ENCODE measurements at regions not wholly inside any gene's neighbourhood (a gene's known extent, or its start where the extent isn't known, plus 50 kb on each side); places are given as distances from the start of the nearest gene placed in this dataset.

- H3K9me3 Mint-ChIP-seq (ENCODE audit: low read depth, unreplicated experiment) = peaks cover 16% of the 10 kb centered on the region
- CTCF ChIA-PET = no interaction called here
- H3K4me1 Mint-ChIP-seq (ENCODE audit: low read depth, unreplicated experiment) = no peaks in the 10 kb centered on the region
- intact Hi-C loops (cut with micrococcal nuclease; ENCODE audit: unreplicated experiment) = no loop called here
- no TSS peak for BruUV-seq (replicated peaks)
- no peaks in the 10 kb centered on the region for H3K27me3 Mint-ChIP-seq (ENCODE audit: unreplicated experiment)
- TF ChIP-seq CTCF (IDR thresholded peaks at IDR 0.05; ENCODE audit: unreplicated experiment) = no peak
- no peaks in the 10 kb centered on the region for H3K36me3 Mint-ChIP-seq (ENCODE audit: insufficient read depth, unreplicated experiment)
- H3K4me3 Mint-ChIP-seq (ENCODE audit: low read depth, unreplicated experiment) = no peak overlapping the region
- H3K27ac Mint-ChIP-seq (ENCODE audit: unreplicated experiment) = no peak overlapping the region
- no peak for DNase-seq
These were observed 666.5 kb downstream of the FLRT2 start for GRCh38 chr14:86196471-86196870.

- no peak for DNase-seq
- Mint-ChIP-seq H3K36me3 (ENCODE audit: insufficient read depth, unreplicated experiment) (no peaks in the 10 kb centered on the region), H3K27me3 (ENCODE audit: unreplicated experiment) (no peaks in the 10 kb centered on the region), H3K4me1 (ENCODE audit: low read depth, unreplicated experiment) (no peaks in the 10 kb centered on the region), H3K9me3 (ENCODE audit: low read depth, unreplicated experiment) (peaks cover 12% of the 10 kb centered on the region), H3K27ac (ENCODE audit: unreplicated experiment) (no peak overlapping the region), H3K4me3 (ENCODE audit: low read depth, unreplicated experiment) (no peak overlapping the region)
- intact Hi-C loops (cut with micrococcal nuclease; ENCODE audit: unreplicated experiment) = no loop called here
- CTCF ChIA-PET = no interaction called here
- no TSS peak for BruUV-seq (replicated peaks)
- no peak for TF ChIP-seq CTCF (IDR thresholded peaks at IDR 0.05; ENCODE audit: unreplicated experiment)
These were observed 663.8 kb downstream of the FLRT2 start for GRCh38 chr14:86193756-86194155.

- TF ChIP-seq CTCF (IDR thresholded peaks at IDR 0.05; ENCODE audit: unreplicated experiment) = no peak
- Mint-ChIP-seq H3K36me3 (ENCODE audit: insufficient read depth, unreplicated experiment) (no peaks in the 10 kb centered on the region), H3K4me1 (ENCODE audit: low read depth, unreplicated experiment) (no peaks in the 10 kb centered on the region), H3K4me3 (ENCODE audit: low read depth, unreplicated experiment) (no peak overlapping the region), H3K27ac (ENCODE audit: unreplicated experiment) (no peak overlapping the region), H3K27me3 (ENCODE audit: unreplicated experiment) (no peaks in the 10 kb centered on the region), H3K9me3 (ENCODE audit: low read depth, unreplicated experiment) (peaks cover 13% of the 10 kb centered on the region)
- CTCF ChIA-PET = no interaction called here
- no TSS peak for BruUV-seq (replicated peaks)
- no peak for DNase-seq
- intact Hi-C loops (cut with micrococcal nuclease; ENCODE audit: unreplicated experiment) = no loop called here
These were observed 650.0 kb downstream of the FLRT2 start for GRCh38 chr14:86179980-86180379.

- CTCF ChIA-PET = no interaction called here
- no TSS peak for BruUV-seq (replicated peaks)
These were observed 638.4 kb downstream of the FLRT2 start for GRCh38 chr14:86168371-86168770.

More at GRCh38 chr14:86168371-86168770, 638.4 kb downstream of the FLRT2 start:
- Mint-ChIP-seq H3K4me3 (ENCODE audit: low read depth, unreplicated experiment) (no peak overlapping the region), H3K27ac (ENCODE audit: unreplicated experiment) (no peak overlapping the region), H3K27me3 (ENCODE audit: unreplicated experiment) (no peaks in the 10 kb centered on the region), H3K4me1 (ENCODE audit: low read depth, unreplicated experiment) (no peaks in the 10 kb centered on the region), H3K36me3 (ENCODE audit: insufficient read depth, unreplicated experiment) (no peaks in the 10 kb centered on the region), H3K9me3 (ENCODE audit: low read depth, unreplicated experiment) (peaks cover 14% of the 10 kb centered on the region)
- DNase-seq = no peak
- TF ChIP-seq CTCF (IDR thresholded peaks at IDR 0.05; ENCODE audit: unreplicated experiment) = no peak
- intact Hi-C loops (cut with micrococcal nuclease; ENCODE audit: unreplicated experiment) = no loop called here

Measured in Calu3 (cell line).